Sigmoid colon (tissue), 6 donors: ENCODE measurements at regions not wholly inside any gene's neighbourhood (a gene's known extent, or its start where the extent isn't known, plus 50 kb on each side); places are given as distances from the start of the nearest gene placed in this dataset.

Experiments used
- DNase-seq: peaks from one replicate; pipeline ENCODE4 v3.0.0-alpha.2; 2019
- H3K27ac ChIP-seq, 4 donors: fragments of 200-600 bp; sonication (generic); one replicate each; pipeline ENCODE4 v1.5.1; 2016 to 2019; ENCODE audit warnings: mild to moderate bottlenecking in 1 of 4
- H3K27me3 ChIP-seq, 3 donors: fragments of 200-600 bp; sonication (generic); one replicate each; pipeline ENCODE4 v1.5.1; 2019; ENCODE audit warnings: mild to moderate bottlenecking in 1 of 3
- H3K36me3 ChIP-seq, 4 donors: fragments of 200-600 bp; sonication (generic); one replicate each; pipeline ENCODE4 v1.5.1; 2016 to 2019
- H3K4me1 ChIP-seq, 4 donors: fragments of 200-600 bp; sonication (generic); one replicate each; pipeline ENCODE4 v1.5.1; 2017 to 2019
- H3K4me3 ChIP-seq, 4 donors: fragments of 200-600 bp; sonication (generic); one replicate each; pipeline ENCODE4 v1.5.1; 2017 to 2019; ENCODE audit warnings: mild to moderate bottlenecking in 2 of 4, moderate library complexity in 1 of 4
- H3K9me3 ChIP-seq, 4 donors: fragments of 200-600 bp in 3 of 4; sonication (generic) in 3 of 4; one replicate each; pipeline versions ENCODE4 v1.5.1 to v1.6.1; 2013 to 2019
- CTCF ChIP-seq, 4 experiments: fragments of 450-650 bp in 3 of 4; fragments of 200-600 bp in 1 of 4; IDR thresholded peaks; one replicate each; pipeline ENCODE4 v1.5.1; 2016 to 2019; ENCODE audit warnings: antibody characterized with exemption in 4 of 4, mild to moderate bottlenecking in 3 of 4, moderate library complexity in 2 of 4
- EP300 ChIP-seq, 4 donors: sonication (generic); formaldehyde crosslinking; IDR thresholded peaks; one replicate each; pipeline ENCODE4 v1.6.1; 2017; ENCODE audit warnings: antibody characterized with exemption in 4 of 4
- POLR2A ChIP-seq, 2 donors: fragments of 450-650 bp; IDR thresholded peaks; one replicate each; pipeline ENCODE4 v1.6.1; 2016; ENCODE audit warnings: antibody characterized with exemption in 2 of 2, mild to moderate bottlenecking in 2 of 2, moderate library complexity in 2 of 2
- POLR2AphosphoS5 ChIP-seq, 4 donors: sonication (generic); formaldehyde crosslinking; IDR thresholded peaks; one replicate each; pipeline ENCODE4 v1.6.1; 2017; ENCODE audit warnings: antibody characterized with exemption in 4 of 4
- WGBS, 2 donors: extraction: QIAGEN DNeasy Blood & Tissue Kit; methylation state at CpG; one replicate each; pipeline ENCODE4 v1.1.7; 2013; 5-methylcytosine and 5-hydroxymethylcytosine counted together
- intact Hi-C: fragments of 100-400 bp; cut with DNase I; formaldehyde crosslinking; loops from one replicate; pipeline ENCODE4 v1.15.1; 2023
- donor health status: healthy with polysubstance abuse.
- donor health status: healthy.

DNA sequence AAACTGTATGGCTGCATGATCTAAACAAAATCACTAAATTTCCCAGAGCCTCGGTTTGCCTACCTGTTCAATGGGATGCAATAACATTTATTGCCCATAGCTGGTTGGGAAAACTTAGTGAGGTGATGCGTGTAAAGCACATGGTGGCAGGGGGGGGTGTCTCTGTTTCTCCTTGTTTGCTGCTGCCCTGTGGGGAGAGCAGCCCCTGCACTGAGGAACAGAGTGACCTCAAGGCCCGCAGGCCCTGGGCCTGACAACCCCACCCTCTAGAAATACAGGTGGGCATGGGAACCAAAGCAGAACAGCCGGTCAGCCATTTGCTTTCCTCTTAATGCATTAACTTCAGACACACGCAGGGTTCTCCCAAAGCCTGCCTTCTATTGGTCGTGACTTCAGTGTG is 55.1 kb upstream of the SLC66A3 start:
- no peaks in the 10 kb centered on the region for H3K4me1 ChIP-seq
- H3K27ac ChIP-seq = no peak overlapping the region
- no peaks in the 10 kb centered on the region for H3K27me3 ChIP-seq
- no peak for DNase-seq
- no peaks in the 10 kb centered on the region for H3K36me3 ChIP-seq
- WGBS, 2 donors = 87 to 93% methylated on average over 6 of the region's 6 CpGs
- no peak overlapping the region for H3K4me3 ChIP-seq
- no peak for TF ChIP-seq EP300 (IDR thresholded peaks at IDR 0.05)
- TF ChIP-seq CTCF (IDR thresholded peaks at IDR 0.05) = no peak
- TF ChIP-seq POLR2A (IDR thresholded peaks at IDR 0.05) = no peak
- no peak for TF ChIP-seq POLR2AphosphoS5 (IDR thresholded peaks at IDR 0.05)
- intact Hi-C loops = no loop called here
- no peaks in the 10 kb centered on the region for H3K9me3 ChIP-seq

- TF ChIP-seq POLR2AphosphoS5 (IDR thresholded peaks at IDR 0.05) (no peak), CTCF (IDR thresholded peaks at IDR 0.05) (no peak), POLR2A (IDR thresholded peaks at IDR 0.05) (no peak), EP300 (IDR thresholded peaks at IDR 0.05) (no peak)
- DNase-seq = no peak
Measured at GRCh38 chr2:11100976-11101375, 54.3 kb upstream of the SLC66A3 start.

GRCh38 chr2:11101430-11101829 is 53.8 kb upstream of the SLC66A3 start:
- Histone ChIP-seq H3K4me1 (no peaks in the 10 kb centered on the region), H3K27ac (no peak overlapping the region), H3K36me3 (no peaks in the 10 kb centered on the region), H3K9me3 (no peaks in the 10 kb centered on the region), H3K27me3 (peaks cover 0 to 1% (median 0%) of the 10 kb centered on the region in 3 donors), H3K4me3 (no peak overlapping the region)
- WGBS, 2 donors = 85 to 89% methylated on average over 4 of the region's 4 CpGs
- DNase-seq = no peak
- intact Hi-C loops = no loop called here
- no peak for TF ChIP-seq CTCF (IDR thresholded peaks at IDR 0.05)
- TF ChIP-seq POLR2AphosphoS5 (IDR thresholded peaks at IDR 0.05) = no peak
- no peak for TF ChIP-seq EP300 (IDR thresholded peaks at IDR 0.05)
- TF ChIP-seq POLR2A (IDR thresholded peaks at IDR 0.05) = no peak

More at GRCh38 chr2:11100976-11101375, 54.3 kb upstream of the SLC66A3 start:
- 80 to 86% methylated on average over 6 of the region's 6 CpGs for WGBS, 2 donors
- no peaks in the 10 kb centered on the region for H3K4me1 ChIP-seq
- H3K36me3 ChIP-seq = no peaks in the 10 kb centered on the region
- H3K27ac ChIP-seq = no peak overlapping the region
- intact Hi-C loops = no loop called here
- H3K9me3 ChIP-seq = no peaks in the 10 kb centered on the region
- no peaks in the 10 kb centered on the region for H3K27me3 ChIP-seq
- H3K4me3 ChIP-seq = no peak overlapping the region

DNA sequence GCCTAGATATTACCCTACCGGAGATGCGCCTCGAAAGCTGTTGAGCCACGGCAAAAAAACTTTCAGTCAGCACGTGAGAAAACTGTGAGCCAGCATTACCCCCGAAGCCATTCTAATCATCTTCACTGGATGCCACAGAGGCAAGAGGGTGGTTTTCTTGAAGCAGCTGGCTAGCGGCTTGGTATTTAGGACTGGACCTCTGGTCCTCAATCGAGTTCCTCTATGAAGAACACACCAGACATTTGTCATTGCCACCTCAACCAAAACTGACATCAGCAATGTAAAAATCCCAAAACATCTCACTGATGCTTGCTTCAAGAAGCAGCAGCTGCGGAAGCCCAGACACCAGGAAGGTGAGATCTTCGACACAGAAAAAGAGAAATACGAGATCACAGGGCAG is 52.8 kb upstream of the SLC66A3 start:
- TF ChIP-seq CTCF (IDR thresholded peaks at IDR 0.05) (no peak), POLR2AphosphoS5 (IDR thresholded peaks at IDR 0.05) (no peak), POLR2A (IDR thresholded peaks at IDR 0.05) (no peak), EP300 (IDR thresholded peaks at IDR 0.05) (no peak)
- no peaks in the 10 kb centered on the region for H3K36me3 ChIP-seq
- no peaks in the 10 kb centered on the region for H3K4me1 ChIP-seq
- DNase-seq = no peak
- H3K9me3 ChIP-seq = no peaks in the 10 kb centered on the region
- H3K27me3 ChIP-seq = peaks cover 0 to 5% (median 0%) of the 10 kb centered on the region in 3 donors
- H3K27ac ChIP-seq = no peak overlapping the region
- WGBS, 2 donors = 90 to 91% methylated on average over 11 of the region's 11 CpGs
- no peak overlapping the region for H3K4me3 ChIP-seq
- intact Hi-C loops = no loop called here
